RWPE2 (cell line): ENCODE measurements at regions not wholly inside any gene's neighbourhood (a gene's known extent, or its start where the extent isn't known, plus 50 kb on each side); places are given as distances from the start of the nearest gene placed in this dataset.

Experiments
- ATAC-seq: fragments of 200-7000 bp; cut with Tn5 transposase; 3 replicates; pipeline ENCODE4 v1.9.1; 2021; ENCODE audit warnings: low read depth
- DNase-seq: peaks from one replicate; pipeline ENCODE4 v3.0.0-alpha.2; 2020; ENCODE audit warnings: low spot score
- H3K27ac ChIP-seq: fragments of 450-650 bp; 2 replicates; pipeline ENCODE4 v1.5.1; 2017; ENCODE audit warnings: mild to moderate bottlenecking; ENCODE audit not compliant: poor library complexity, severe bottlenecking
- H3K27me3 ChIP-seq: fragments of 250-450 bp; sonication (Bioruptor Pico); 2 replicates; pipeline ENCODE4 v1.5.1; 2021; ENCODE audit warnings: mild to moderate bottlenecking, moderate library complexity; ENCODE audit not compliant: insufficient read depth, poor library complexity, severe bottlenecking
- H3K36me3 ChIP-seq: fragments of 250-450 bp; sonication (Bioruptor Pico); 2 replicates; pipeline ENCODE4 v1.5.1; 2020; ENCODE audit warnings: low read depth, mild to moderate bottlenecking, moderate library complexity
- H3K4me1 ChIP-seq: fragments of 250-450 bp; sonication (Bioruptor Pico); 2 replicates; pipeline ENCODE4 v1.5.1; 2021; ENCODE audit warnings: mild to moderate bottlenecking, moderate library complexity; ENCODE audit not compliant: insufficient read depth, poor library complexity, severe bottlenecking
- H3K4me3 ChIP-seq: fragments of 250-450 bp; sonication (Bioruptor Pico); 2 replicates; pipeline ENCODE4 v1.5.1; 2021; ENCODE audit warnings: mild to moderate bottlenecking, moderate library complexity; ENCODE audit not compliant: severe bottlenecking
- H3K9me3 ChIP-seq: fragments of 250-450 bp; sonication (Bioruptor Pico); 2 replicates; pipeline ENCODE4 v1.5.1; 2021; ENCODE audit warnings: mild to moderate bottlenecking, moderate library complexity; ENCODE audit not compliant: severe bottlenecking
- CTCF ChIP-seq: fragments of 450-650 bp; IDR thresholded peaks from one replicate; pipeline ENCODE4 v1.5.1; 2017; ENCODE audit warnings: mild to moderate bottlenecking, moderate library complexity; ENCODE audit not compliant: poor library complexity, severe bottlenecking

- no peak for ATAC-seq
- no peak for TF ChIP-seq CTCF
- no peak for DNase-seq
- Histone ChIP-seq H3K27ac (no peak overlapping the region), H3K9me3 (no peaks in the 10 kb centered on the region), H3K4me1 (no peaks in the 10 kb centered on the region), H3K4me3 (no peak overlapping the region), H3K36me3 (no peaks in the 10 kb centered on the region), H3K27me3 (no peaks in the 10 kb centered on the region)
Measured at GRCh38 chr5:124956471-124957029, 210.1 kb upstream of the ZNF608 start.

GRCh38 chr5:124957063-124957462 is 210.6 kb upstream of the ZNF608 start:
- Histone ChIP-seq H3K9me3 (no peaks in the 10 kb centered on the region), H3K4me1 (no peaks in the 10 kb centered on the region), H3K27ac (no peak overlapping the region), H3K36me3 (no peaks in the 10 kb centered on the region), H3K4me3 (no peak overlapping the region), H3K27me3 (no peaks in the 10 kb centered on the region)
- DNase-seq (no peak), ATAC-seq (no peak)
- TF ChIP-seq CTCF = no peak

DNA sequence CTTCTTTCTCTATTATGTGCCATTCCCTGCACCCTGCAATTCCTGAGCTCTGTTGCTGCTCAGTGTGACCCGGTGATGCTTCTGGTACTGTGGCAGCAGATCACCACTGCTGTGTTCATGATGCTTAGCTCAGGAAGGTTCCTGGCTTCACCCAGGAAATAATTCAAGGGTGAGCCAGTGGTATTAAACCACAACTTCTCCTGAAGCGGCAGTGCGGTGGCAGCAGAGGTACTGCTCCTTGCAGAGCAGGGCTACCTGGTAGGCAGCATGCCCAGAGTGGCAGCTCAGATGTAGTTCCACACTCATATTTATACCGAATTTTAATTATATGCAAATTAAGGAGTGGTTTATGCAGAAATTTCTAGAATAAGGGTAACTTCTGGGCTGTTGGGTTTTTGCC is 213.8 kb upstream of the ZNF608 start:
- no peak for TF ChIP-seq CTCF
- H3K36me3 ChIP-seq = no peaks in the 10 kb centered on the region
- ATAC-seq (no peak), DNase-seq (no peak)
- no peaks in the 10 kb centered on the region for H3K9me3 ChIP-seq
- H3K4me3 ChIP-seq = no peak overlapping the region
- no peak overlapping the region for H3K27ac ChIP-seq
- H3K4me1 ChIP-seq = peaks cover 6% of the 10 kb centered on the region
- H3K27me3 ChIP-seq = no peaks in the 10 kb centered on the region

- no peaks in the 10 kb centered on the region for H3K9me3 ChIP-seq
- H3K27ac ChIP-seq = no peak overlapping the region
- no peaks in the 10 kb centered on the region for H3K36me3 ChIP-seq
- peaks cover 6% of the 10 kb centered on the region for H3K4me1 ChIP-seq
- no peak for TF ChIP-seq CTCF
- H3K4me3 ChIP-seq = no peak overlapping the region
- ATAC-seq (no peak), DNase-seq (no peak)
- no peaks in the 10 kb centered on the region for H3K27me3 ChIP-seq
Measured at GRCh38 chr5:124961521-124961920, 215.1 kb upstream of the ZNF608 start.

DNA sequence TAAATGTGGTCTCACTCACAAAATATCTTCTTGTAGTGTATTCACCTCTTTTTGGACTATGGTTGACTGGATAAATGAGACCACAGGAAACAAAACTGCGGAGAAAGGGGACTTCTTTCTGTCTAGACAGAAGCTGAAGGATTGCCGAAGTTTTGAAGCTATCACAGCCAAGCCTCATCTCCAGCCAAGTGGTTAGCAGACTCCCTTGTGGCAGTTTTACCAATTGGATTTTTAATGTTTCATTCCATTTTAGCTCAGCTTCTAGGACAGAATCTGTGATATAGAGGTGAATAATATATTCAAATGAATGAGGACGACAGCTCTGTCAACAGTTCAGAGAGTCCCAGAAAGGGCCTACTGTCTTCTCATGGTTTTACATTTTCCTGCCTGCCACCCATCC is 215.7 kb upstream of the ZNF608 start:
- no peak for DNase-seq
- no peak for ATAC-seq
- Histone ChIP-seq H3K27ac (no peak overlapping the region), H3K36me3 (no peaks in the 10 kb centered on the region), H3K4me1 (peaks cover 6% of the 10 kb centered on the region), H3K4me3 (no peak overlapping the region), H3K27me3 (no peaks in the 10 kb centered on the region), H3K9me3 (no peaks in the 10 kb centered on the region)
- TF ChIP-seq CTCF = no peak
